Esophagus muscularis mucosa (tissue), 4 donors: ENCODE measurements at regions not wholly inside any gene's neighbourhood (a gene's known extent, or its start where the extent isn't known, plus 50 kb on each side); places are given as distances from the start of the nearest gene placed in this dataset.

Source experiments
- DNase-seq: peaks from one replicate; pipeline ENCODE4 v3.0.0-alpha.2; 2017; ENCODE audit errors: extremely low spot score
- H3K27ac ChIP-seq, 4 donors: fragments of 200-600 bp; sonication (generic); replicated peaks in 1 of 4; 1 replicate in 3 of 4; 2 replicates in 1 of 4; pipeline ENCODE4 v1.5.1; 2016 to 2019; ENCODE audit warnings: mild to moderate bottlenecking in 1 of 4
- H3K27me3 ChIP-seq, 4 donors: fragments of 200-600 bp; sonication (generic); one replicate each; pipeline versions ENCODE4 v1.5.1 to v1.6.0; 2016 to 2019
- H3K36me3 ChIP-seq, 4 donors: fragments of 200-600 bp; sonication (generic); one replicate each; pipeline ENCODE4 v1.5.1; 2016 to 2019
- H3K4me1 ChIP-seq, 4 donors: fragments of 200-600 bp; sonication (generic); one replicate each; pipeline ENCODE4 v1.5.1; 2016 to 2019
- H3K4me3 ChIP-seq, 4 donors: fragments of 200-600 bp; sonication (generic); 1 replicate in 2 of 4; 2 replicates in 2 of 4; pipeline ENCODE4 v1.5.1; 2016 to 2019; ENCODE audit warnings: mild to moderate bottlenecking in 4 of 4, moderate library complexity in 1 of 4
- H3K9me3 ChIP-seq, 4 donors: fragments of 200-600 bp; sonication (generic); 1 replicate in 3 of 4; 2 replicates in 1 of 4; pipeline ENCODE4 v1.5.1; 2016 to 2019
- CTCF ChIP-seq, 3 experiments: fragments of 200-600 bp in 2 of 3; fragments of 450-650 bp in 1 of 3; sonication (generic) in 2 of 3; IDR thresholded peaks; one replicate each; pipeline ENCODE4 v1.5.1; 2017 to 2019; ENCODE audit warnings: antibody characterized with exemption in 3 of 3, mild to moderate bottlenecking in 2 of 3, moderate library complexity in 1 of 3
- EP300 ChIP-seq: sonication (generic); formaldehyde crosslinking; IDR thresholded peaks from one replicate; pipeline ENCODE4 v1.6.1; 2017; ENCODE audit warnings: antibody characterized with exemption
- POLR2A ChIP-seq: fragments of 450-650 bp; IDR thresholded peaks from one replicate; pipeline ENCODE4 v1.6.1; 2017; ENCODE audit warnings: antibody characterized with exemption, moderate library complexity, mild to moderate bottlenecking, low read depth
- POLR2AphosphoS5 ChIP-seq, 2 donors: sonication (generic); formaldehyde crosslinking; IDR thresholded peaks; one replicate each; pipeline ENCODE4 v1.6.1; 2017; ENCODE audit warnings: antibody characterized with exemption in 2 of 2
- WGBS: methylation state at CpG from one replicate; pipeline ENCODE4 v1.1.5; 2018; 5-methylcytosine and 5-hydroxymethylcytosine counted together
- intact Hi-C: fragments of 100-400 bp; cut with DNase I; formaldehyde crosslinking; loops from one replicate; pipeline ENCODE4 v1.15.1; 2023

- Histone ChIP-seq H3K4me1 (peaks cover 4 to 32% (median 24%) of the 10 kb centered on the region in 4 donors), H3K9me3 (no peaks in the 10 kb centered on the region), H3K27ac (no peak overlapping the region), H3K36me3 (no peaks in the 10 kb centered on the region), H3K4me3 (no peak overlapping the region), H3K27me3 (no peaks in the 10 kb centered on the region)
- TF ChIP-seq EP300 (no peak), CTCF (IDR thresholded peaks at IDR 0.05) (no peak), POLR2A (no peak), POLR2AphosphoS5 (IDR thresholded peaks at IDR 0.05) (no peak)
- no peak for DNase-seq
- intact Hi-C loops = no loop called here
- WGBS = 79% methylated on average over 7 of the region's 7 CpGs
These were observed 75.3 kb upstream of the WDR26 start for GRCh38 chr1:224509907-224510306.

- no peaks in the 10 kb centered on the region for H3K36me3 ChIP-seq
- 83% methylated on average over 4 of the region's 4 CpGs for WGBS
- no peak for DNase-seq
- intact Hi-C loops = no loop called here
- TF ChIP-seq EP300 (no peak), POLR2A (no peak), CTCF (IDR thresholded peaks at IDR 0.05) (no peak), POLR2AphosphoS5 (IDR thresholded peaks at IDR 0.05) (no peak)
- no peak overlapping the region for H3K4me3 ChIP-seq
- no peaks in the 10 kb centered on the region for H3K27me3 ChIP-seq
- no peak overlapping the region for H3K27ac ChIP-seq
- no peaks in the 10 kb centered on the region for H3K9me3 ChIP-seq
- peaks cover 4 to 28% (median 20%) of the 10 kb centered on the region in 4 donors for H3K4me1 ChIP-seq
These were observed 76.5 kb upstream of the WDR26 start for GRCh38 chr1:224510880-224511645.

- Histone ChIP-seq H3K4me1 (peaks cover 0 to 23% (median 15%) of the 10 kb centered on the region in 4 donors), H3K9me3 (no peaks in the 10 kb centered on the region), H3K27ac (no peak overlapping the region), H3K27me3 (no peaks in the 10 kb centered on the region), H3K4me3 (no peak overlapping the region), H3K36me3 (no peaks in the 10 kb centered on the region)
- 80% methylated on average over 5 of the region's 5 CpGs for WGBS
- DNase-seq = no peak
- TF ChIP-seq EP300 (no peak), CTCF (IDR thresholded peaks at IDR 0.05) (no peak), POLR2AphosphoS5 (IDR thresholded peaks at IDR 0.05) (no peak), POLR2A (no peak)
- intact Hi-C loops = loop anchor here (2.0 kb wide), 2 partner anchors 338 to 410 kb away; no protein-coding TSS in a partner anchor
These were observed 78.1 kb upstream of the WDR26 start for GRCh38 chr1:224512600-224513151.

- no peaks in the 10 kb centered on the region for H3K9me3 ChIP-seq
These were observed 78.8 kb upstream of the WDR26 start for GRCh38 chr1:224513383-224513782.

More at GRCh38 chr1:224513383-224513782, 78.8 kb upstream of the WDR26 start:
- WGBS = 69% methylated on average over 6 of the region's 6 CpGs
- Histone ChIP-seq H3K27me3 (no peaks in the 10 kb centered on the region), H3K4me1 (peaks cover 0 to 23% (median 15%) of the 10 kb centered on the region in 4 donors), H3K27ac (no peak overlapping the region), H3K4me3 (no peak overlapping the region), H3K36me3 (no peaks in the 10 kb centered on the region)
- DNase-seq = no peak
- intact Hi-C loops = loop anchor here (2.0 kb wide), 2 partner anchors 337 to 409 kb away; no protein-coding TSS in a partner anchor
- TF ChIP-seq POLR2A (no peak), CTCF (IDR thresholded peaks at IDR 0.05) (no peak), POLR2AphosphoS5 (IDR thresholded peaks at IDR 0.05) (no peak), EP300 (no peak)
